HEK293 (cell line): ENCODE measurements at regions not wholly inside any gene's neighbourhood (a gene's known extent, or its start where the extent isn't known, plus 50 kb on each side); places are given as distances from the start of the nearest gene placed in this dataset.

Experiments
- WT1 ChIP-seq: fragments of 450-650 bp; formaldehyde crosslinking; IDR thresholded peaks from 2 replicates; pipeline ENCODE4 v1.5.1; 2016; ENCODE audit warnings: missing biosample characterization, missing genetic modification characterization
- ZNF138 ChIP-seq: fragments of 450-650 bp; formaldehyde crosslinking; IDR thresholded peaks from 2 replicates; pipeline ENCODE4 v1.5.1; 2016; ENCODE audit warnings: missing biosample characterization, missing genetic modification characterization, borderline replicate concordance
- ZNF416 ChIP-seq: fragments of 450-650 bp; formaldehyde crosslinking; IDR thresholded peaks from 2 replicates; pipeline ENCODE4 v1.5.1; 2016; ENCODE audit warnings: missing biosample characterization, missing genetic modification characterization
- ZNF548 ChIP-seq: fragments of 450-650 bp; formaldehyde crosslinking; IDR thresholded peaks from 2 replicates; pipeline ENCODE4 v1.5.1; 2016; ENCODE audit warnings: missing biosample characterization, missing genetic modification characterization
- ZNF600 ChIP-seq: fragments of 450-650 bp; formaldehyde crosslinking; IDR thresholded peaks from 2 replicates; pipeline ENCODE4 v1.5.1; 2016; ENCODE audit warnings: missing biosample characterization, missing genetic modification characterization
- ZNF629 ChIP-seq: fragments of 450-650 bp; formaldehyde crosslinking; IDR thresholded peaks from 2 replicates; pipeline ENCODE4 v1.5.1; 2017; ENCODE audit warnings: missing biosample characterization, missing genetic modification characterization
- ZNF692 ChIP-seq: fragments of 450-650 bp; formaldehyde crosslinking; IDR thresholded peaks from 2 replicates; pipeline ENCODE4 v1.5.1; 2016; ENCODE audit warnings: missing biosample characterization, missing genetic modification characterization
- ZSCAN4 ChIP-seq: fragments of 450-650 bp; formaldehyde crosslinking; IDR thresholded peaks from 2 replicates; pipeline ENCODE4 v1.5.1; 2017; ENCODE audit warnings: missing biosample characterization, missing genetic modification characterization
- TF ChIP-seq, protein P1 (sequence below): fragments of 450-650 bp; formaldehyde crosslinking; IDR thresholded peaks from 2 replicates; pipeline ENCODE4 v1.5.1; 2016; ENCODE audit warnings: missing biosample characterization, missing genetic modification characterization
- TF ChIP-seq, protein P2 (sequence below): fragments of 450-650 bp; formaldehyde crosslinking; IDR thresholded peaks from 2 replicates; pipeline ENCODE4 v1.5.1; 2016; ENCODE audit warnings: missing biosample characterization, missing genetic modification characterization

DNA sequence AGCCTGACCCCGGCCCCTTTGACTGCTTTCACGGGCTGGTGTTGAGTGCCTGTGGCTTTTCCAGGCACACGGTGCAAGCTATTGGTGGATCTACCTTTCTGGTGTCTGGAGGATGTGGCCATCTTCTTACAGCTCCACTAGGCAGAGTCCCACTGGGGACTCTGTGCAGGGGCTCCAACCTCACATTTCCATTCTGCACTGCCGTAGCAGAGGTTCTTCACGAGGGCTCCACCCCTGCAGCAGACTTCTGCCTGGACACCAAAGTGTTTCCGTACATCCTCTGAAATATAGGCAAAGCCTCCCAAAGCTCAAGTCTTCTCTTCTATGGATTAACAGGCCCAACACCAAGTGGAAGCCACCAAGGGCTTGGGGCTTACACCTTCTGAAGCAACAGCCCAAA is 691.5 kb upstream of the POU3F2 start:
- TF ChIP-seq, protein P1, sequence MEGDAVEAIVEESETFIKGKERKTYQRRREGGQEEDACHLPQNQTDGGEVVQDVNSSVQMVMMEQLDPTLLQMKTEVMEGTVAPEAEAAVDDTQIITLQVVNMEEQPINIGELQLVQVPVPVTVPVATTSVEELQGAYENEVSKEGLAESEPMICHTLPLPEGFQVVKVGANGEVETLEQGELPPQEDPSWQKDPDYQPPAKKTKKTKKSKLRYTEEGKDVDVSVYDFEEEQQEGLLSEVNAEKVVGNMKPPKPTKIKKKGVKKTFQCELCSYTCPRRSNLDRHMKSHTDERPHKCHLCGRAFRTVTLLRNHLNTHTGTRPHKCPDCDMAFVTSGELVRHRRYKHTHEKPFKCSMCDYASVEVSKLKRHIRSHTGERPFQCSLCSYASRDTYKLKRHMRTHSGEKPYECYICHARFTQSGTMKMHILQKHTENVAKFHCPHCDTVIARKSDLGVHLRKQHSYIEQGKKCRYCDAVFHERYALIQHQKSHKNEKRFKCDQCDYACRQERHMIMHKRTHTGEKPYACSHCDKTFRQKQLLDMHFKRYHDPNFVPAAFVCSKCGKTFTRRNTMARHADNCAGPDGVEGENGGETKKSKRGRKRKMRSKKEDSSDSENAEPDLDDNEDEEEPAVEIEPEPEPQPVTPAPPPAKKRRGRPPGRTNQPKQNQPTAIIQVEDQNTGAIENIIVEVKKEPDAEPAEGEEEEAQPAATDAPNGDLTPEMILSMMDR (tag by site-specific recombination), result no peak
- no peak for TF ChIP-seq ZNF600
- TF ChIP-seq ZNF416, result no peak
- TF ChIP-seq, protein P2, sequence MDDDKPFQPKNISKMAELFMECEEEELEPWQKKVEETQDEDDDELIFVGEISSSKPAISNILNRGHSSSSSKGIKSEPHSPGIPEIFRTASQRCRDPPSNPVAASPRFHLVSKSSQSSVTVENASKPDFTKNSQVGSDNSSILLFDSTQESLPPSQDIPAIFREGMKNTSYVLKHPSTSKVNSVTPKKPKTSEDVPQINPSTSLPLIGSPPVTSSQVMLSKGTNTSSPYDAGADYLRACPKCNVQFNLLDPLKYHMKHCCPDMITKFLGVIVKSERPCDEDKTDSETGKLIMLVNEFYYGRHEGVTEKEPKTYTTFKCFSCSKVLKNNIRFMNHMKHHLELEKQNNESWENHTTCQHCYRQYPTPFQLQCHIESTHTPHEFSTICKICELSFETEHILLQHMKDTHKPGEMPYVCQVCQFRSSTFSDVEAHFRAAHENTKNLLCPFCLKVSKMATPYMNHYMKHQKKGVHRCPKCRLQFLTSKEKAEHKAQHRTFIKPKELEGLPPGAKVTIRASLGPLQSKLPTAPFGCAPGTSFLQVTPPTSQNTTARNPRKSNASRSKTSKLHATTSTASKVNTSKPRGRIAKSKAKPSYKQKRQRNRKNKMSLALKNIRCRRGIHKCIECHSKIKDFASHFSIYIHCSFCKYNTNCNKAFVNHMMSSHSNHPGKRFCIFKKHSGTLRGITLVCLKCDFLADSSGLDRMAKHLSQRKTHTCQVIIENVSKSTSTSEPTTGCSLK (tag by site-specific recombination), result no peak
- TF ChIP-seq ZNF629 (tag by site-specific recombination), result no peak
- TF ChIP-seq ZSCAN4 (tag by site-specific recombination), result no peak
- no peak for TF ChIP-seq ZNF138 (tag by site-specific recombination)
- TF ChIP-seq ZNF548 (tag by site-specific recombination), result no peak
- no peak for TF ChIP-seq ZNF692 (tag by site-specific recombination)
- no peak for TF ChIP-seq WT1 (tag by site-specific recombination)
